KMS-11 (cell line): ENCODE measurements at regions not wholly inside any gene's neighbourhood (a gene's known extent, or its start where the extent isn't known, plus 50 kb on each side); places are given as distances from the start of the nearest gene placed in this dataset.

ENCODE experiments used
- H2AFZ ChIP-seq: fragments of 200-600 bp; sonication (generic); 2 replicates; pipeline ENCODE4 v1.6.1; 2016; ENCODE audit warnings: antibody characterized with exemption, mixed run types, low read depth
- H3K27ac ChIP-seq: fragments of 200-600 bp; sonication (generic); 2 replicates; pipeline ENCODE4 v1.6.1; 2016; ENCODE audit warnings: mild to moderate bottlenecking, mixed run types
- H3K27me3 ChIP-seq: fragments of 200-600 bp; sonication (generic); 2 replicates; pipeline ENCODE4 v1.6.1; 2017; ENCODE audit warnings: mild to moderate bottlenecking, low read depth, mixed run types, moderate library complexity; ENCODE audit not compliant: insufficient read depth
- H3K36me3 ChIP-seq: fragments of 200-600 bp; sonication (generic); 2 replicates; pipeline ENCODE4 v1.6.1; 2017; ENCODE audit warnings: mild to moderate bottlenecking, mixed run types; ENCODE audit not compliant: insufficient read depth
- H3K4me1 ChIP-seq: fragments of 200-600 bp; sonication (generic); 2 replicates; pipeline ENCODE4 v1.6.1; 2016; ENCODE audit warnings: mild to moderate bottlenecking, low read depth, mixed run types; ENCODE audit not compliant: poor library complexity, severe bottlenecking
- H3K4me2 ChIP-seq: fragments of 200-600 bp; sonication (generic); 2 replicates; pipeline ENCODE4 v1.7.0; 2016; ENCODE audit warnings: mild to moderate bottlenecking, mixed run types
- H3K4me3 ChIP-seq: fragments of 200-600 bp; sonication (generic); IDR thresholded peaks from 2 replicates; pipeline ENCODE4 v1.6.1; 2017; ENCODE audit warnings: low read depth, low read length, mixed read lengths; ENCODE audit not compliant: insufficient read depth
- H3K79me2 ChIP-seq: fragments of 200-600 bp; sonication (generic); 2 replicates; pipeline ENCODE4 v1.6.1; 2016; ENCODE audit warnings: low read depth, mixed run types; ENCODE audit not compliant: insufficient read depth
- H3K9ac ChIP-seq: fragments of 200-600 bp; sonication (generic); 2 replicates; pipeline ENCODE4 v1.6.1; 2016; ENCODE audit warnings: mild to moderate bottlenecking, mixed run types
- H4K20me1 ChIP-seq: fragments of 200-600 bp; sonication (generic); 2 replicates; pipeline ENCODE4 v1.6.1; 2016; ENCODE audit warnings: mild to moderate bottlenecking, mixed run types; ENCODE audit not compliant: insufficient read depth
- CTCF ChIP-seq: fragments of 200-600 bp; sonication (generic); conservative IDR thresholded peaks from 2 replicates; pipeline ENCODE4 v1.6.1; 2017; ENCODE audit warnings: low read depth, mild to moderate bottlenecking, antibody characterized with exemption, low read length, moderate library complexity, mixed read lengths

GRCh38 chr20:48292806-48293205, 507.5 kb upstream of the SULF2 start:
- Histone ChIP-seq H3K9ac (no peak overlapping the region), H3K4me1 (no peaks in the 10 kb centered on the region), H3K27me3 (peaks cover 33% of the 10 kb centered on the region), H4K20me1 (no peaks in the 10 kb centered on the region), H3K4me2 (no peak overlapping the region), H3K27ac (no peak overlapping the region), H3K36me3 (no peaks in the 10 kb centered on the region), H2AFZ (no peak overlapping the region), H3K4me3 (no peak overlapping the region), H3K79me2 (no peaks in the 10 kb centered on the region)
- no peak for TF ChIP-seq CTCF

DNA sequence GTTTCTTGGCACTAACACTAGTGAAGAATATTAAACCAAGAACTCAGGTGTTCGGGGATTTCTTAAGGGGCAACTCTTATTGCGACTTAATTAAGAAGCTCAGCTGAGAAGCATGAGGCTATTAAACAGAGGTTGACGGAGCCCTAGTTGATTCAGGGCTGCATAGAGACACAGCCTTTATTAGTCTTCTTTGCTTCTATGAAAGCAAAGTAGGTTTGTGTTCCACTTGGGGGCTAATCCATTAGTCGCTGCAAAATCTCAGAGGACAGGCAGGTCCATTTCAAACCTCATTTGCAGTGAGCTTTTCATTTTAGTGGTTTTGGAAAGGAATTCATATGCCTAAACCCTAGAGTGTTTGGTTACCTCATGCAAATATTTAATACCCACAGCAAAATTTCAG, 506.6 kb upstream of the SULF2 start:
- Histone ChIP-seq H3K79me2 (no peaks in the 10 kb centered on the region), H3K4me3 (no peak overlapping the region), H3K4me2 (no peak overlapping the region), H4K20me1 (no peaks in the 10 kb centered on the region), H3K27me3 (peaks cover 33% of the 10 kb centered on the region), H3K9ac (no peak overlapping the region), H3K36me3 (no peaks in the 10 kb centered on the region), H2AFZ (no peak overlapping the region), H3K4me1 (no peaks in the 10 kb centered on the region), H3K27ac (no peak overlapping the region)
- no peak for TF ChIP-seq CTCF

DNA sequence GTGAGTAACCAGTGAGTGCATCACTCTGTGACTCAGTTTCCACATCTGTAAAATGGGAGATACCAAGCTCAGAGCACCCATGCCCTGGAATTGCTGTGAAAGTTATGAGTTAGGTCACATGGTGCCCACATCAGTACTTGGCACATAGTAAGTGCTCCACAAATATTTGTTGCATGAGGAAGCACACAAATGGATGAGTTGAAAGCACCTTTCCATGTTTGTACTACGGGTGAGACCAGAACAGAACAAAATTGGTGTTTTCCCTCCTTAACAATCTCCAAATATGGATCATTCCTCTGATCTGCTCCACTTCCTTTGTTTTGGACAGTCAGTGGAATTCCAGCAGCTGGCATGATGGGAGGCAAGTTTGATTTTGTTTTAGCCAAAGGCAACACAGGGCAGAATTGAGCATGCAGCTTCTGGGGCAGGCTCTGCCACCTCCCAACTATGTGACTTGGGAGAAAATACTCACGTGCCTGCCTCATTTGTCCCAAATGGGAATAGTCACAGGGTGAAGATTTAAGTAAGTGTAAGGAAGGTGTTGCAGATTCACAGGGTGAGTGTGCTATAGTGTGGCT, 503.7 kb upstream of the SULF2 start:
- H3K4me1 ChIP-seq, result no peaks in the 10 kb centered on the region
- no peaks in the 10 kb centered on the region for H4K20me1 ChIP-seq
- H3K9ac ChIP-seq, result no peak overlapping the region
- no peak overlapping the region for H3K4me2 ChIP-seq
- no peaks in the 10 kb centered on the region for H3K79me2 ChIP-seq
- no peaks in the 10 kb centered on the region for H3K36me3 ChIP-seq
- no peak for TF ChIP-seq CTCF
- no peak overlapping the region for H2AFZ ChIP-seq
- H3K27me3 ChIP-seq, result peaks cover 45% of the 10 kb centered on the region
- no peak overlapping the region for H3K4me3 ChIP-seq
- no peak overlapping the region for H3K27ac ChIP-seq

GRCh38 chr20:48287552-48288170, 502.4 kb upstream of the SULF2 start:
- TF ChIP-seq CTCF, result no peak
- no peak overlapping the region for H3K4me2 ChIP-seq
- H3K4me1 ChIP-seq, result no peaks in the 10 kb centered on the region
- H3K9ac ChIP-seq, result no peak overlapping the region
- H3K27ac ChIP-seq, result no peak overlapping the region
- no peak overlapping the region for H2AFZ ChIP-seq
- H3K79me2 ChIP-seq, result no peaks in the 10 kb centered on the region
- H3K4me3 ChIP-seq, result no peak overlapping the region
- no peaks in the 10 kb centered on the region for H3K36me3 ChIP-seq
- no peaks in the 10 kb centered on the region for H4K20me1 ChIP-seq
- H3K27me3 ChIP-seq, result peaks cover 52% of the 10 kb centered on the region
